Neural crest cell (in vitro differentiated cells): ENCODE measurements at regions not wholly inside any gene's neighbourhood (a gene's known extent, or its start where the extent isn't known, plus 50 kb on each side); places are given as distances from the start of the nearest gene placed in this dataset.
"Not testable (repeated sequence)": the region's sequence is repeated elsewhere in the genome, so short reads cannot be mapped to it uniquely, and the experiment has no call there.

Source experiments
- DNase-seq: peaks from one replicate; pipeline ENCODE4 v3.0.0; 2021; ENCODE audit warnings: low read depth, mixed read lengths, low spot score
- H3K27ac Mint-ChIP-seq: one replicate; pipeline ENCODE4 v1.8.0; 2021; ENCODE audit warnings: mild to moderate bottlenecking, mixed read lengths; ENCODE audit not compliant: unreplicated experiment
- H3K27me3 Mint-ChIP-seq: 2 replicates; pipeline ENCODE4 v1.8.0; 2021; ENCODE audit warnings: low read depth, mild to moderate bottlenecking, mixed read lengths
- H3K36me3 Mint-ChIP-seq: 2 replicates; pipeline ENCODE4 v1.8.0; 2021; ENCODE audit warnings: low read depth, mild to moderate bottlenecking, mixed read lengths
- H3K4me1 Mint-ChIP-seq: 2 replicates; pipeline ENCODE4 v1.8.0; 2021; ENCODE audit warnings: mixed read lengths
- H3K4me3 Mint-ChIP-seq: one replicate; pipeline ENCODE4 v1.8.0; 2021; ENCODE audit warnings: mild to moderate bottlenecking, mixed read lengths
- H3K9me3 Mint-ChIP-seq: 2 replicates; pipeline ENCODE4 v1.8.0; 2021; ENCODE audit warnings: mixed read lengths
- CTCF ChIP-seq: fragments of 200-600 bp; sonication (generic); conservative IDR thresholded peaks from 2 replicates; pipeline ENCODE4 v1.5.0; 2021; ENCODE audit warnings: antibody characterized with exemption, mild to moderate bottlenecking

DNA sequence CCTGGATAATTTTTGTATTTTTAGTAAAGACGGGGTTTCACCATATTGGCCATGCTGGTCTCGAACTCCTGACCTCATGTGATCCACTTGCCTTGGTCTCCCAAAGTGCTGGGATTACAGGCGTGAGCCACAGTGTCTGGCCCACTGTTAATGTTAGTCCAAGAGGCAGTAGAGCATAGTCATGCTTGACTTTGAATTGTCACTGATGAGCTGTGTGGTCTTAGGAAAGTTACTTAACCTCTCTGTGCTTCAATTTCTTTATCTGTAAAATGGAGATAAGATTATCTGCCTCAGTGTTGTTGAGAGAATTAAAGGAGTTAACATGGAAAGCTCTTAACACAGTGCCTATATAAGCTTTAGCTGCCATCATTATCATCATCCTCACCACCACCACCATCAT lies 78.1 kb downstream of the TBX3 start:
- no peak for DNase-seq
- H3K27ac Mint-ChIP-seq = no peak overlapping the region
- no peaks in the 10 kb centered on the region for H3K36me3 Mint-ChIP-seq
- H3K27me3 Mint-ChIP-seq = peaks cover 48% of the 10 kb centered on the region
- no peaks in the 10 kb centered on the region for H3K9me3 Mint-ChIP-seq
- H3K4me1 Mint-ChIP-seq = no peaks in the 10 kb centered on the region
- no peak overlapping the region for H3K4me3 Mint-ChIP-seq
- no peak for TF ChIP-seq CTCF

- H3K27ac Mint-ChIP-seq = no peak overlapping the region
- H3K9me3 Mint-ChIP-seq = no peaks in the 10 kb centered on the region
- no peak for TF ChIP-seq CTCF
- H3K36me3 Mint-ChIP-seq = peaks cover 3% of the 10 kb centered on the region
- no peaks in the 10 kb centered on the region for H3K4me1 Mint-ChIP-seq
- H3K4me3 Mint-ChIP-seq = no peak overlapping the region
- peaks cover 52% of the 10 kb centered on the region for H3K27me3 Mint-ChIP-seq
- DNase-seq = no peak
Measured at GRCh38 chr12:114604606-114605005, 79.4 kb downstream of the TBX3 start.

DNA sequence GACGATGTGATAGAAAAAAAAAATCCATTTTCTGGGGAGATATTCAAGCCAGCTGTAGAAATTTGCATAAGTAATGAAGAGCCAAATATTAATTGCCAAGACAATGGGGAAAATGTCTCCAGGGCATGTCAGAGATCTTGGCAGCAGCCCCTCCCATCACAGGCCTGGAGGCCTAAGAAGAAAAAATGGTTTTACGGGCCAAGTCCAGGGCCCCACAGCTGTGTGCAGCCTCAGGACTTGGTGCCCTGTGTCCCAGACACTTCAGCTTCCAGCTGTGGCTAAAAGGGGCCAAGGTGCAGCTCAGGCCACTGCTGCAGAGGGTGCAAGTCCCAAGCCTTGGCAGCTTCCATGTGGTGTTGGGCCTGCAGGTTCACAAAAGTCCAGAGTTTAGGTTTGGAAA lies 83.4 kb downstream of the TBX3 start:
- not testable (repeated sequence) for H3K27ac Mint-ChIP-seq, H3K4me1 Mint-ChIP-seq, H3K36me3 Mint-ChIP-seq, H3K9me3 Mint-ChIP-seq, H3K4me3 Mint-ChIP-seq, DNase-seq
- H3K27me3 Mint-ChIP-seq = peaks cover 40% of the 10 kb centered on the region

- Mint-ChIP-seq H3K4me1 (no peaks in the 10 kb centered on the region), H3K4me3 (no peak overlapping the region), H3K27ac (peak overlapping the region; percentile 45), H3K27me3 (peaks cover 31% of the 10 kb centered on the region), H3K9me3 (peaks cover 3% of the 10 kb centered on the region), H3K36me3 (peaks cover 3% of the 10 kb centered on the region)
- no peak for TF ChIP-seq CTCF
- DNase-seq = no peak
Measured at GRCh38 chr12:114598111-114598510, 85.9 kb downstream of the TBX3 start.

DNA sequence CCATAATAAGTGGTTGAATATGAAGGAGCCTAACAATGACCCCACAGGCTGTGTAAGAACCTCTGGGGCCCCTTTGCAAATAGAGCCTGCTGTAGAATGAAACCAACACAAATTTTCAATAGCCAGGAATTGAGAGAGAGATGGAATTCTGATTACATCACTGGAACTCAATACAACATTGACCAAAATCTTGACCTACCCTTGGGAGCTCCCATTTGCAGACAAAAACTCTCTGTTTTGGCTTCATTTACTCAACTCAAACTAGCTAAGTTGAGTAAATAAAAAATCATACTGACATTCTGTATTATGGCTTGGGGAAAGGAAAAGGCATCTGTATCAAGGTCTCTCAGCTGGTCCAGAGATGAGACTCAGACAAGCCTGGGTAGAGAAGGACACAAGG lies 91.0 kb downstream of the TBX3 start:
- Mint-ChIP-seq H3K9me3 (no peaks in the 10 kb centered on the region), H3K4me3 (no peak overlapping the region), H3K27ac (no peak overlapping the region), H3K4me1 (no peaks in the 10 kb centered on the region), H3K36me3 (no peaks in the 10 kb centered on the region), H3K27me3 (peaks cover 26% of the 10 kb centered on the region)
- TF ChIP-seq CTCF = no peak
- DNase-seq = no peak

DNA sequence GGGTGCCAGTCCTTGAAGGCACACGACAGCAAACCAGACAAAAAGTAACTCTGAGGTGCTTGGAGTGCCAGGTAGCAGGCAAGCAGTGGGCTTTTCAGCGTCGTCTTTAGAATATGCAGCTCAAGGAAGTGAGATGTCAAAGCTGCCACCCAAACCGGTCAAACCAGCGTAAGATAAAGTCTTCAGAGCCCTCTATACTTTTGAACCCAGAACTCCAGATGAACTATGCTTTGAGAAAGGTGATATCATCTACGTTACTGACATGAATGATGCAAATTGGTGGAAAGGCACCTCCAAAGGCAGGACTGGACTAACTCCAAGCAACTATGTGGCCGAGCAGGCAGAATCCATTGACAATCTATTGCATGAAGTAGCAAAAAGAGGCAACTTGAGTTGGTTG lies 95.9 kb downstream of the TBX3 start:
- H3K36me3 Mint-ChIP-seq = no peaks in the 10 kb centered on the region
- H3K4me1 Mint-ChIP-seq = no peaks in the 10 kb centered on the region
- no peak overlapping the region for H3K27ac Mint-ChIP-seq

More for the DNA sequence above, 95.9 kb downstream of the TBX3 start:
- Mint-ChIP-seq H3K9me3 (no peaks in the 10 kb centered on the region), H3K27me3 (peaks cover 31% of the 10 kb centered on the region), H3K4me3 (no peak overlapping the region)
- TF ChIP-seq CTCF = no peak
- no peak for DNase-seq
